RWPE2 (cell line): ENCODE measurements at regions not wholly inside any gene's neighbourhood (a gene's known extent, or its start where the extent isn't known, plus 50 kb on each side); places are given as distances from the start of the nearest gene placed in this dataset.
A peak's percentile ranks its signal among the peaks of the same experiment; 100 is the strongest.

Experiments used
- ATAC-seq: fragments of 200-7000 bp; cut with Tn5 transposase; 3 replicates; pipeline ENCODE4 v1.9.1; 2021; ENCODE audit warnings: low read depth
- DNase-seq: peaks from one replicate; pipeline ENCODE4 v3.0.0-alpha.2; 2020; ENCODE audit warnings: low spot score
- H3K27ac ChIP-seq: fragments of 450-650 bp; 2 replicates; pipeline ENCODE4 v1.5.1; 2017; ENCODE audit warnings: mild to moderate bottlenecking; ENCODE audit not compliant: poor library complexity, severe bottlenecking
- H3K27me3 ChIP-seq: fragments of 250-450 bp; sonication (Bioruptor Pico); 2 replicates; pipeline ENCODE4 v1.5.1; 2021; ENCODE audit warnings: mild to moderate bottlenecking, moderate library complexity; ENCODE audit not compliant: insufficient read depth, poor library complexity, severe bottlenecking
- H3K36me3 ChIP-seq: fragments of 250-450 bp; sonication (Bioruptor Pico); 2 replicates; pipeline ENCODE4 v1.5.1; 2020; ENCODE audit warnings: low read depth, mild to moderate bottlenecking, moderate library complexity
- H3K4me1 ChIP-seq: fragments of 250-450 bp; sonication (Bioruptor Pico); 2 replicates; pipeline ENCODE4 v1.5.1; 2021; ENCODE audit warnings: mild to moderate bottlenecking, moderate library complexity; ENCODE audit not compliant: insufficient read depth, poor library complexity, severe bottlenecking
- H3K4me3 ChIP-seq: fragments of 250-450 bp; sonication (Bioruptor Pico); 2 replicates; pipeline ENCODE4 v1.5.1; 2021; ENCODE audit warnings: mild to moderate bottlenecking, moderate library complexity; ENCODE audit not compliant: severe bottlenecking
- H3K9me3 ChIP-seq: fragments of 250-450 bp; sonication (Bioruptor Pico); 2 replicates; pipeline ENCODE4 v1.5.1; 2021; ENCODE audit warnings: mild to moderate bottlenecking, moderate library complexity; ENCODE audit not compliant: severe bottlenecking
- CTCF ChIP-seq: fragments of 450-650 bp; IDR thresholded peaks from one replicate; pipeline ENCODE4 v1.5.1; 2017; ENCODE audit warnings: mild to moderate bottlenecking, moderate library complexity; ENCODE audit not compliant: poor library complexity, severe bottlenecking

- DNase-seq (no peak), ATAC-seq (no peak)
- Histone ChIP-seq H3K27me3 (no peaks in the 10 kb centered on the region), H3K36me3 (no peaks in the 10 kb centered on the region), H3K9me3 (no peaks in the 10 kb centered on the region), H3K4me3 (no peak overlapping the region), H3K4me1 (peaks cover 8% of the 10 kb centered on the region), H3K27ac (no peak overlapping the region)
- TF ChIP-seq CTCF, result no peak
Measured at GRCh38 chr2:191497822-191498221, 180.1 kb upstream of the NABP1 start.

GRCh38 chr2:191499050-191499449 is 178.9 kb upstream of the NABP1 start:
- Histone ChIP-seq H3K27me3 (no peaks in the 10 kb centered on the region), H3K36me3 (no peaks in the 10 kb centered on the region), H3K4me3 (no peak overlapping the region), H3K4me1 (peaks cover 8% of the 10 kb centered on the region), H3K9me3 (no peaks in the 10 kb centered on the region), H3K27ac (no peak overlapping the region)
- no peak for TF ChIP-seq CTCF
- DNase-seq, result no peak
- ATAC-seq, result no peak

GRCh38 chr2:191499874-191500565 is 177.9 kb upstream of the NABP1 start:
- no peak for TF ChIP-seq CTCF
- no peak for DNase-seq
- no peaks in the 10 kb centered on the region for H3K36me3 ChIP-seq
- H3K4me3 ChIP-seq, result no peak overlapping the region
- H3K27ac ChIP-seq, result no peak overlapping the region
- peaks cover 8% of the 10 kb centered on the region for H3K4me1 ChIP-seq
- no peaks in the 10 kb centered on the region for H3K27me3 ChIP-seq
- no peak for ATAC-seq
- no peaks in the 10 kb centered on the region for H3K9me3 ChIP-seq

GRCh38 chr2:191500566-191500883 is 177.4 kb upstream of the NABP1 start:
- Histone ChIP-seq H3K27ac (no peak overlapping the region), H3K27me3 (no peaks in the 10 kb centered on the region), H3K4me1 (peaks cover 8% of the 10 kb centered on the region), H3K9me3 (no peaks in the 10 kb centered on the region), H3K36me3 (no peaks in the 10 kb centered on the region), H3K4me3 (no peak overlapping the region)
- DNase-seq (no peak), ATAC-seq (no peak)
- TF ChIP-seq CTCF, result no peak

- peak; percentile 56; the same call in 1 of the 3 replicates for ATAC-seq
- Histone ChIP-seq H3K4me1 (peaks cover 8% of the 10 kb centered on the region), H3K4me3 (no peak overlapping the region), H3K9me3 (no peaks in the 10 kb centered on the region), H3K36me3 (no peaks in the 10 kb centered on the region), H3K27me3 (no peaks in the 10 kb centered on the region), H3K27ac (no peak overlapping the region)
- no peak for TF ChIP-seq CTCF
- DNase-seq, result no peak
Measured at GRCh38 chr2:191500884-191501560, 176.9 kb upstream of the NABP1 start.
